Uterus (tissue), 3 donors: ENCODE measurements at regions not wholly inside any gene's neighbourhood (a gene's known extent, or its start where the extent isn't known, plus 50 kb on each side); places are given as distances from the start of the nearest gene placed in this dataset.

ENCODE experiments used
- DNase-seq, 2 donors: peaks; one replicate each; pipeline ENCODE4 v3.0.0-alpha.2; 2019 to 2020
- H3K27ac ChIP-seq, 2 donors: fragments of 200-600 bp; sonication (generic); 1 replicate in 1 of 2; 2 replicates in 1 of 2; pipeline ENCODE4 v1.5.1; 2016 to 2018
- H3K27me3 ChIP-seq, 2 donors: fragments of 200-600 bp; sonication (generic); one replicate each; pipeline ENCODE4 v1.5.1; 2018 to 2019; ENCODE audit warnings: control low read depth in 1 of 2
- H3K36me3 ChIP-seq, 2 donors: fragments of 200-600 bp; sonication (generic); one replicate each; pipeline ENCODE4 v1.5.1; 2019; ENCODE audit warnings: control low read depth in 1 of 2
- H3K4me1 ChIP-seq, 2 donors: fragments of 200-600 bp; sonication (generic); one replicate each; pipeline ENCODE4 v1.5.1; 2018 to 2019; ENCODE audit warnings: control low read depth in 1 of 2
- H3K4me3 ChIP-seq, 2 donors: fragments of 200-600 bp; sonication (generic); 1 replicate in 1 of 2; 2 replicates in 1 of 2; pipeline ENCODE4 v1.5.1; 2018 to 2019; ENCODE audit warnings: mild to moderate bottlenecking in 1 of 2
- H3K9me3 ChIP-seq, 2 donors: fragments of 200-600 bp; sonication (generic); one replicate each; pipeline ENCODE4 v1.5.1; 2019; ENCODE audit warnings: control low read depth in 1 of 2
- CTCF ChIP-seq, 4 experiments: fragments of 200-600 bp in 2 of 4; fragments of 450-650 bp in 2 of 4; sonication (generic) in 2 of 4; IDR thresholded peaks; one replicate each; pipeline ENCODE4 v1.5.1; 2016 to 2019; ENCODE audit warnings: antibody characterized with exemption in 4 of 4, mild to moderate bottlenecking in 2 of 4, moderate library complexity in 1 of 4
- POLR2A ChIP-seq, 2 donors: fragments of 450-650 bp; IDR thresholded peaks; one replicate each; pipeline ENCODE4 v1.6.1; 2016; ENCODE audit warnings: antibody characterized with exemption in 2 of 2, mild to moderate bottlenecking in 1 of 2, moderate library complexity in 1 of 2
- intact Hi-C: fragments of 100-400 bp; cut with DNase I; formaldehyde crosslinking; loops from one replicate; pipeline ENCODE4 v1.15.1; 2023; ENCODE audit warnings: low total_unique reads
- donor health status: DM: yes; HTN: yes; CAD: no.

- no peak overlapping the region for H3K4me3 ChIP-seq
- DNase-seq: no peak
- intact Hi-C loops: no loop called here
- H3K9me3 ChIP-seq: peaks cover 0 to 4% of the 10 kb centered on the region in 2 donors
- H3K27me3 ChIP-seq: no peaks in the 10 kb centered on the region
- H3K27ac ChIP-seq: no peak overlapping the region
- no peaks in the 10 kb centered on the region for H3K36me3 ChIP-seq
- TF ChIP-seq POLR2A (IDR thresholded peaks at IDR 0.05) (no peak), CTCF (IDR thresholded peaks at IDR 0.05) (no peak)
- no peaks in the 10 kb centered on the region for H3K4me1 ChIP-seq
These were observed 168.7 kb upstream of the LYZL1 start for GRCh38 chr10:29120216-29120615.

GRCh38 chr10:29124864-29125263, 164.0 kb upstream of the LYZL1 start:
- Histone ChIP-seq H3K9me3 (no peaks in the 10 kb centered on the region), H3K4me1 (no peaks in the 10 kb centered on the region), H3K36me3 (no peaks in the 10 kb centered on the region), H3K27me3 (no peaks in the 10 kb centered on the region), H3K27ac (peak overlapping the region in 1 of 2 donors; percentile 37), H3K4me3 (no peak overlapping the region)
- DNase-seq: no peak
- intact Hi-C loops: no loop called here
- TF ChIP-seq POLR2A (IDR thresholded peaks at IDR 0.05) (no peak), CTCF (IDR thresholded peaks at IDR 0.05) (no peak)

- Histone ChIP-seq H3K9me3 (no peaks in the 10 kb centered on the region), H3K4me1 (no peaks in the 10 kb centered on the region), H3K27ac (peak overlapping the region in 1 of 2 donors; percentile 51), H3K4me3 (no peak overlapping the region), H3K36me3 (no peaks in the 10 kb centered on the region), H3K27me3 (no peaks in the 10 kb centered on the region)
- no peak for TF ChIP-seq CTCF (IDR thresholded peaks at IDR 0.05)
- no peak for TF ChIP-seq POLR2A (IDR thresholded peaks at IDR 0.05)
- intact Hi-C loops: no loop called here
- no peak for DNase-seq
These were observed 161.7 kb upstream of the LYZL1 start for GRCh38 chr10:29127037-29127700.

- no peak for TF ChIP-seq POLR2A (IDR thresholded peaks at IDR 0.05)
- TF ChIP-seq CTCF (IDR thresholded peaks at IDR 0.05): no peak
- intact Hi-C loops: no loop called here
- H3K4me1 ChIP-seq: no peaks in the 10 kb centered on the region
- H3K4me3 ChIP-seq: no peak overlapping the region
- H3K27ac ChIP-seq: peak overlapping the region in 1 of 2 donors; percentile 51
- no peaks in the 10 kb centered on the region for H3K27me3 ChIP-seq
- no peak for DNase-seq
- no peaks in the 10 kb centered on the region for H3K36me3 ChIP-seq
- H3K9me3 ChIP-seq: no peaks in the 10 kb centered on the region
These were observed 161.1 kb upstream of the LYZL1 start for GRCh38 chr10:29127731-29128130.

GRCh38 chr10:29130190-29130673, 158.6 kb upstream of the LYZL1 start:
- H3K27ac ChIP-seq: no peak overlapping the region
- intact Hi-C loops: no loop called here
- TF ChIP-seq POLR2A (IDR thresholded peaks at IDR 0.05) (no peak), CTCF (IDR thresholded peaks at IDR 0.05) (peak; percentile 28 to 58 (median 48))
- no peaks in the 10 kb centered on the region for H3K4me1 ChIP-seq
- DNase-seq: no peak
- no peaks in the 10 kb centered on the region for H3K9me3 ChIP-seq
- H3K36me3 ChIP-seq: no peaks in the 10 kb centered on the region
- H3K4me3 ChIP-seq: no peak overlapping the region
- H3K27me3 ChIP-seq: no peaks in the 10 kb centered on the region
